Endodermal cell (in vitro differentiated cells): ENCODE measurements at regions not wholly inside any gene's neighbourhood (a gene's known extent, or its start where the extent isn't known, plus 50 kb on each side); places are given as distances from the start of the nearest gene placed in this dataset.

Experiments used
- DNase-seq: peaks from one replicate; pipeline ENCODE4 v3.0.0-alpha.2; 2017
- H3K27ac ChIP-seq: 2 replicates; pipeline ENCODE4 v1.5.1; 2013; ENCODE audit warnings: mild to moderate bottlenecking, low read depth, low read length, moderate library complexity
- H3K27me3 ChIP-seq: 2 replicates; pipeline ENCODE4 v1.6.1; 2013; ENCODE audit warnings: mild to moderate bottlenecking, low read length, moderate library complexity; ENCODE audit not compliant: insufficient read depth, control insufficient read depth, poor library complexity, severe bottlenecking
- H3K36me3 ChIP-seq: 2 replicates; pipeline ENCODE4 v1.7.0; 2013; ENCODE audit warnings: mild to moderate bottlenecking, low read length, moderate library complexity; ENCODE audit not compliant: control insufficient read depth, insufficient read depth
- H3K4me1 ChIP-seq: one replicate; pipeline ENCODE4 v1.7.0; 2013; ENCODE audit warnings: low read length; ENCODE audit not compliant: control insufficient read depth, insufficient read depth
- H3K4me3 ChIP-seq: 2 replicates; pipeline ENCODE4 v1.5.1; 2013; ENCODE audit warnings: mild to moderate bottlenecking, low read length, moderate library complexity
- H3K9ac ChIP-seq: 2 replicates; pipeline ENCODE4 v1.6.1; 2013; ENCODE audit warnings: mild to moderate bottlenecking, low read length, moderate library complexity; ENCODE audit not compliant: poor library complexity, severe bottlenecking; ENCODE audit errors: extremely low read depth
- H3K9me3 ChIP-seq: 2 replicates; pipeline ENCODE4 v1.6.1; 2013; ENCODE audit warnings: mild to moderate bottlenecking, low read length, moderate library complexity; ENCODE audit not compliant: control insufficient read depth
- H3K27ac Mint-ChIP-seq: 2 replicates; pipeline ENCODE4 v1.8.0; 2020; ENCODE audit warnings: mixed read lengths
- H3K27me3 Mint-ChIP-seq: 2 replicates; pipeline ENCODE4 v1.8.0; 2021; ENCODE audit warnings: mild to moderate bottlenecking, mixed read lengths; ENCODE audit not compliant: insufficient read depth
- H3K36me3 Mint-ChIP-seq: 2 replicates; pipeline ENCODE4 v1.8.0; 2020; ENCODE audit warnings: low read depth, mixed read lengths
- H3K4me1 Mint-ChIP-seq: 2 replicates; pipeline ENCODE4 v1.8.0; 2020; ENCODE audit warnings: mixed read lengths
- H3K4me3 Mint-ChIP-seq: 2 replicates; pipeline ENCODE4 v1.8.0; 2020; ENCODE audit warnings: mild to moderate bottlenecking, moderate library complexity, mixed read lengths
- H3K9me3 Mint-ChIP-seq: 2 replicates; pipeline ENCODE4 v1.8.0; 2020; ENCODE audit warnings: mild to moderate bottlenecking, mixed read lengths
- WGBS, 2 experiments: methylation state at CpG; one replicate each; pipeline versions ENCODE4 v1.1.5 to v1.1.7; 2013; ENCODE audit warnings: missing lambda C conversion rate in 2 of 2, mixed read lengths in 1 of 2; ENCODE audit not compliant: insufficient coverage in 1 of 2, insufficient read length in 1 of 2; 5-methylcytosine and 5-hydroxymethylcytosine counted together
- TF ChIP-seq, protein P1 (sequence below): fragments of 200-600 bp; sonication (generic); conservative IDR thresholded peaks from 2 replicates; pipeline ENCODE4 v1.5.0; 2021; ENCODE audit warnings: antibody characterized with exemption, mild to moderate bottlenecking

DNA sequence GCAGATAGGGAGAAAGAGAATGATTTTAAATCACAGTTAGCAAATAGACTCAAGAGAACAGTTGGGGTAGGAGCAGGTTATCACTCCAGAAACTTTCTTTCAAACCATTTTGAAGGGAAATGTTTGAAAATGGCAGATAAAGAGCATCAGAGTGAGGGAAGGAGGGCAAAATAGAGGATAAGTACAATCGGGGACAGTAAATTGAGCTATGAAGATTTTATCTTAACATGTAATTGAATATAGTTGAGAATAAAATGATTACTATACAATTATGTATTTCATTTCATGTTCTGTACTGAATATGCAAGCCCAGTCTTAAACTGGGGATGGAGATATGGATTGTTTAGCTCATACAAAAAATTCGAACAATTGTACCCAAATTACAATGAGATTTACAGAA is 54.0 kb downstream of the MAP10 start:
- DNase-seq, result no peak
- no peaks in the 10 kb centered on the region for H3K27me3 ChIP-seq
- H3K4me1 Mint-ChIP-seq, result peaks cover 1% of the 10 kb centered on the region
- no peaks in the 10 kb centered on the region for H3K9me3 Mint-ChIP-seq
- H3K4me3 Mint-ChIP-seq, result no peak overlapping the region
- no peak overlapping the region for H3K9ac ChIP-seq
- H3K4me1 ChIP-seq, result peaks cover 5% of the 10 kb centered on the region
- H3K9me3 ChIP-seq, result no peaks in the 10 kb centered on the region
- H3K36me3 Mint-ChIP-seq, result no peaks in the 10 kb centered on the region
- WGBS, 2 experiments, result 77% methylated on average over 2 of the region's 2 CpGs; no CpG with 5 or more reads in 1 of the 2 experiments
- no peak overlapping the region for H3K27ac Mint-ChIP-seq
- no peak overlapping the region for H3K27ac ChIP-seq
- TF ChIP-seq, protein P1, sequence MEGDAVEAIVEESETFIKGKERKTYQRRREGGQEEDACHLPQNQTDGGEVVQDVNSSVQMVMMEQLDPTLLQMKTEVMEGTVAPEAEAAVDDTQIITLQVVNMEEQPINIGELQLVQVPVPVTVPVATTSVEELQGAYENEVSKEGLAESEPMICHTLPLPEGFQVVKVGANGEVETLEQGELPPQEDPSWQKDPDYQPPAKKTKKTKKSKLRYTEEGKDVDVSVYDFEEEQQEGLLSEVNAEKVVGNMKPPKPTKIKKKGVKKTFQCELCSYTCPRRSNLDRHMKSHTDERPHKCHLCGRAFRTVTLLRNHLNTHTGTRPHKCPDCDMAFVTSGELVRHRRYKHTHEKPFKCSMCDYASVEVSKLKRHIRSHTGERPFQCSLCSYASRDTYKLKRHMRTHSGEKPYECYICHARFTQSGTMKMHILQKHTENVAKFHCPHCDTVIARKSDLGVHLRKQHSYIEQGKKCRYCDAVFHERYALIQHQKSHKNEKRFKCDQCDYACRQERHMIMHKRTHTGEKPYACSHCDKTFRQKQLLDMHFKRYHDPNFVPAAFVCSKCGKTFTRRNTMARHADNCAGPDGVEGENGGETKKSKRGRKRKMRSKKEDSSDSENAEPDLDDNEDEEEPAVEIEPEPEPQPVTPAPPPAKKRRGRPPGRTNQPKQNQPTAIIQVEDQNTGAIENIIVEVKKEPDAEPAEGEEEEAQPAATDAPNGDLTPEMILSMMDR, result no peak
- H3K27me3 Mint-ChIP-seq, result peaks cover 3% of the 10 kb centered on the region
- no peaks in the 10 kb centered on the region for H3K36me3 ChIP-seq
- H3K4me3 ChIP-seq, result no peak overlapping the region

- no peak overlapping the region for H3K9ac ChIP-seq
- WGBS, 2 experiments, result 91 to 94% methylated on average over 4 of the region's 4 CpGs
- H3K4me1 ChIP-seq, result peaks cover 5% of the 10 kb centered on the region
- TF ChIP-seq, protein P1, result no peak
- H3K27me3 ChIP-seq, result no peaks in the 10 kb centered on the region
- no peak overlapping the region for H3K27ac ChIP-seq
- Mint-ChIP-seq H3K4me1 (peaks cover 1% of the 10 kb centered on the region), H3K27ac (no peak overlapping the region), H3K4me3 (no peak overlapping the region), H3K36me3 (no peaks in the 10 kb centered on the region), H3K27me3 (peaks cover 3% of the 10 kb centered on the region), H3K9me3 (no peaks in the 10 kb centered on the region)
- no peak overlapping the region for H3K4me3 ChIP-seq
- H3K36me3 ChIP-seq, result no peaks in the 10 kb centered on the region
- no peaks in the 10 kb centered on the region for H3K9me3 ChIP-seq
- no peak for DNase-seq
Measured at GRCh38 chr1:232861107-232861506, 55.9 kb downstream of the MAP10 start.

DNA sequence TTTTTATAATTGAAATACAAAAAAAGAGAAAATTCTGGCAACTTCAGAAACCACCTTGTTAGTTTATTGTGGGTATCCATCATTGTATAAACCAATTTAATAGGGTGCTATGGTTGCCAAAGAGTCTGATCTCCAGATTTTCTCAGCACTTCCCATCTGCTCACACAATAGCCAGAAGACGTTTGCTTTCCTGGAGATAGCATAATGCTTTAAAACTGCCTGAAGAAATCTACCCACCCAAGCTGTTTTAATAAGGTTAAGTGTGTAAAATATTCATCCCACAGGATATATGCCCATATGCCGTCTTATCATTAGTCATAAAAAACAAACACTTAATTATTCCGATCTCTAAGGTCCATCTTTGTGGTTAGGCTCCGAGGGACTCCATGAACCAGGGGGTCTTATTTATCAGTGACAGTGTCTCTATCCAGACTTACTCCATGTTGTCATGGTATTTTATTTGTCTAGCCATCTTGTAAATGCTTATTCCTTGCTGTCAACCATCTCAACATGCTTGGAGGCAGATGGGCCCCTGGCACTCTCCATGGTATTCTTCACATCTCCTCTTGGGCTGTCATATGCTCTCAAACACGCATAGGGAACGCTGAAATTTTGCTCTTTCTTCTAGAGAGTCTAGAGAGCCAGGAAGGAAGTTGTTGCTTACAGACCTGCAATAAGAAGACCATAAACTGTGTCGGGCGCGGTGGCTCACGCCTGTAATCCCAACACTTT is 58.5 kb downstream of the MAP10 start:
- 93 to 98% methylated on average over 9 to 10 of the region's 10 CpGs for WGBS, 2 experiments
- Mint-ChIP-seq H3K4me1 (no peaks in the 10 kb centered on the region), H3K4me3 (no peak overlapping the region), H3K27ac (no peak overlapping the region), H3K27me3 (peaks cover 5% of the 10 kb centered on the region), H3K36me3 (no peaks in the 10 kb centered on the region), H3K9me3 (no peaks in the 10 kb centered on the region)
- Histone ChIP-seq H3K4me3 (no peak overlapping the region), H3K9me3 (no peaks in the 10 kb centered on the region), H3K9ac (no peak overlapping the region), H3K36me3 (no peaks in the 10 kb centered on the region), H3K4me1 (no peaks in the 10 kb centered on the region), H3K27ac (no peak overlapping the region), H3K27me3 (no peaks in the 10 kb centered on the region)
- no peak for DNase-seq
- TF ChIP-seq, protein P1, result no peak
